Stimulated activated naive CD8-positive, alpha-beta T cell treated with anti-CD3 and anti-CD28 coated beads, Interleukin-15, Interleukin-2, amounts not matched to agents 100 ng/mL and 50 ng/mL, for 24 hours (primary cell): ENCODE measurements at regions not wholly inside any gene's neighbourhood (a gene's known extent, or its start where the extent isn't known, plus 50 kb on each side); places are given as distances from the start of the nearest gene placed in this dataset.

ENCODE experiments used
- H3K27ac Mint-ChIP-seq: one replicate; pipeline ENCODE4 v1.8.0; 2021; ENCODE audit warnings: mild to moderate bottlenecking, mixed read lengths
- H3K27me3 Mint-ChIP-seq: one replicate; pipeline ENCODE4 v1.8.0; 2021; ENCODE audit warnings: mixed read lengths
- H3K36me3 Mint-ChIP-seq: one replicate; pipeline ENCODE4 v1.8.0; 2021; ENCODE audit warnings: low read depth, mixed read lengths
- H3K4me1 Mint-ChIP-seq: one replicate; pipeline ENCODE4 v1.8.0; 2021; ENCODE audit warnings: low read depth, mixed read lengths
- H3K4me3 Mint-ChIP-seq: one replicate; pipeline ENCODE4 v1.8.0; 2021; ENCODE audit warnings: mild to moderate bottlenecking, mixed read lengths
- H3K9me3 Mint-ChIP-seq: one replicate; pipeline ENCODE4 v1.8.0; 2021; ENCODE audit warnings: mixed read lengths

DNA sequence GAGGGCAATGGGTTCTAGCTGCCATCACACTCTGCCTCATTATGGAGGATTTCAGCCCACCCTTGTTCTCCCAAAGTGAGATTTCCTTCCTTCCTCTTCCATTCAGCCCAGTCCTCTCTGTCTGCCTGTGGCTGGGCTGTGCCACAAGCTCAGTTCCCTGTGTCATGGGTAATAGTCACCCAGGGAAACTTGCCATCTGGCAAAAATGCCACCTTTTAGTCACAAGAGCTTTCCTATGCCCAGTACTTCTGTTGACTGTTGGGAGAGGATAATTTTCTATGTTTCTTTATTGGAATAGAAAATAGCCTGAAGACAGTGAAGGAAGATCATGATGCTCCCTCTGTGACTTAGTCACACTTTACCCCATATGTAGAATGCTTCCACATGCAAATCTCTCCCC, 71.4 kb downstream of the TLR4 start:
- Mint-ChIP-seq H3K27ac (no peak overlapping the region), H3K4me1 (peaks cover 5% of the 10 kb centered on the region), H3K36me3 (no peaks in the 10 kb centered on the region), H3K9me3 (no peaks in the 10 kb centered on the region), H3K27me3 (peaks cover 24% of the 10 kb centered on the region), H3K4me3 (no peak overlapping the region)

DNA sequence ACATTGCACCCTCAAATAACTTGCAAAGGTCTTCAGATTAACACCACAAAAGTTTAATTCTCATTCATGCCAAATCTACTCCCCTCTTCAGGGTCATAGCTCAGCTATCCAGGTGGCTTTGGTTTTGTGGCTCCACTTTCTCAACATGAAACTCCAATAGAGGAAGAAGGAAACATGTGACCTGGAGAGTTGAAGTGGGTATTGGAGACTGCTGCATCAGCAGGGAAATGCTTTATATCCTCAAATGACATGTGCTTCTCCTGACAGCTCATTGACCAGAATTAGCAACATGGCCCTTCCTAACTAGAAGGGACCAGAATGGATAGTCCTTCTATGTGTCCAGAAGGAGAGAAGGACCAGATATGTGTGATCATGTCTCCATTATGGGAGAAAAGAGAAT, 73.6 kb downstream of the TLR4 start:
- peaks cover 7% of the 10 kb centered on the region for H3K27me3 Mint-ChIP-seq
- H3K36me3 Mint-ChIP-seq, result no peaks in the 10 kb centered on the region
- no peak overlapping the region for H3K4me3 Mint-ChIP-seq
- no peaks in the 10 kb centered on the region for H3K9me3 Mint-ChIP-seq
- H3K4me1 Mint-ChIP-seq, result peaks cover 5% of the 10 kb centered on the region
- H3K27ac Mint-ChIP-seq, result no peak overlapping the region

DNA sequence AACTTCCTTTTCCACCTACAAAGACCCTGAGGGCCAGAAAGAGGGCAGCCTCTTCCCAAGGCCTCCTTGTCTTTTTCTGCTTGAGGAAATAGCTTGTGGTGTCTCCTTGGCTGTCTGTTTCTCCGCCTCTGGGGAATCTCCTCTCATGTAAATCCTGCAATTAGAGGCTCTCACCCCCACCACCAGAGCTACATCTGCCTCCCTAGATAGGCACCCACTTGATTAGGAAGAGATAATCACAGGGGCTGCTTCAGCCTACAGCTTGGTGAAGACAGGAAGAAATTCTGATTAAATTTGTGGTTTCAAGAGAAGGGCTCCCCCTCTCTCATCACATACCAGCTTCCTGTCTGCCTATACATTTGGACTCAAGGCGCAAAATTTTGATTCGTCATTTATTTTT, 75.6 kb downstream of the TLR4 start:
- Mint-ChIP-seq H3K27me3 (no peaks in the 10 kb centered on the region), H3K36me3 (no peaks in the 10 kb centered on the region), H3K4me1 (peaks cover 5% of the 10 kb centered on the region), H3K9me3 (no peaks in the 10 kb centered on the region), H3K4me3 (no peak overlapping the region), H3K27ac (no peak overlapping the region)

DNA sequence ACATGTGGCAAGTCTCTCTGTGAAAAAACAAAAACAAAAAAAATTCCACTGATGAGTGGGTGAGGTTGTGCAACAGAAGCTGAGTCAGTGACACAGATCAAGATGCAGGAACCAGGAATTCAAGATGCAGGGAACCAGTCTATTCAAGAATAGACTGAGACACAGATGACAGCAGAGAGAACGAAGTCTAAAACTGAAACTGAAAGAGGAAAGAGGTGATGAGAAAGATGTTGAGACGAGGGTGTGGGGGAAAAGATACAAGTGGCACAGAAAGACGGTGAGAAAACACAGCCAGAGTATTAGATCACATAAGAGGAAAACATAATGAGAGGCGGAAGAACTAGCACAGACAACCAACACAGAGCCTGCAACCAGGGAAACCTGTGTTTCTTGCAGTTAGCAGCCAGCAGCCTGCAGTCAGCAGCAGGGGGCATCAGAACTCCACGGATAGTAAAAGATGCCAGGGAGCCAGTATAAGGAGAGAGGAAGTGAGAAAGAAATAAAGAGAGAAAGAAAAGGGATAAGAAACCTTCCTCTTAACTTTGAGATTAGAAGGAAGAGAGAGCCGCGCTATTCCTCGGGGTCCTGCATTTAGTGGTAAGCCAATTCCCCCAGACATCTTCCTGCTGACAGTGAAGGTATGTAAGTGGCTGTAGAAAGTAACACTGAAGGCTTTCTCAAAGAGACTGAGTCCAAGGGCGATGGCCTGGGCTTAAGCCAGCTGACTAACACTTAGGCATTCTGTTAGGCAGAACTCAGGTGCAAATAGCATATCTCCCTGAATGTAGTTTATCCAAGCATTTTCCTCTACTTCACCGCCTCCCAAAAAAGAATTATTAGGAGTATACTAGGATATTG, 79.0 kb downstream of the TLR4 start:
- H3K36me3 Mint-ChIP-seq, result no peaks in the 10 kb centered on the region
- H3K27ac Mint-ChIP-seq, result no peak overlapping the region
- no peaks in the 10 kb centered on the region for H3K27me3 Mint-ChIP-seq
- no peaks in the 10 kb centered on the region for H3K9me3 Mint-ChIP-seq
- H3K4me3 Mint-ChIP-seq, result no peak overlapping the region
- peaks cover 5% of the 10 kb centered on the region for H3K4me1 Mint-ChIP-seq

DNA sequence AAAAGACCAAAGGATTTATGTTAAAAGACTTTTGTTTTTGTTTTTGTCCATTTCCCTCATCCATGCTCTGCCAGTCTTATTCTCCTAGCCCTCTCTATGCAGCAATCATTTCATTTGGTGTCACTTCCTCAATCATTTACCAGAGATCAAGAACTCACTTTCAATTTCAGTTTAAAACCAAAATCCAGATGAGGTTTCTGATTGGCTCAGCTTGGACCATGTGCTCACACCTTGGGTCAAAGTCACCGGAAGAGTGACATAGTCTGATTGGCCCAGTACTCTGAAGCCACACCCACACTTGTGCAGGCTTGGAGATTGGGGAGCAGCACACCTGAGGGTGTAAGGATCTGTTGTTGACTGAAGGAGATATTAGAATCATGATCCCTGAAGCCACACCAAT, 79.6 kb downstream of the TLR4 start:
- Mint-ChIP-seq H3K9me3 (no peaks in the 10 kb centered on the region), H3K4me1 (peaks cover 5% of the 10 kb centered on the region), H3K36me3 (no peaks in the 10 kb centered on the region), H3K4me3 (no peak overlapping the region), H3K27me3 (no peaks in the 10 kb centered on the region), H3K27ac (no peak overlapping the region)

DNA sequence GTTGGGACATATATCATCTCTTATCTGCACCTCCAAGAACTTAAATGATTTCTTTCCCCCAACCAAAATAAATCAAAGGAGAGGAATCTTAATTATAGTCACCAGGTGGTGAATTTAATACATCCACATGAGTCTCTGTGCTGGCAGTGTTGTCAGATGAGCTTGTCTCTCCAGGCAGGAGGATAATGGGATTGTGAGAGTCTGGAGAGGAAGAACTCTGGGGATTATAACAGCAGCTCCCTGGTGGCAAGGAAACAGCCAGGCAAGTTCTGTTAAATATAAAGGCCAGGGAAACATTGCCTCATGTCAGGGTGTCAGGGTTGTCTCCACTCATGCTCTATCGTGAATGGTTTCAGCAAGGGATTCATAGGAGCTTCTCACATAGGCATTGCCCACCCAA, 80.8 kb downstream of the TLR4 start:
- no peaks in the 10 kb centered on the region for H3K27me3 Mint-ChIP-seq
- H3K36me3 Mint-ChIP-seq, result no peaks in the 10 kb centered on the region
- H3K4me3 Mint-ChIP-seq, result no peak overlapping the region
- H3K9me3 Mint-ChIP-seq, result no peaks in the 10 kb centered on the region
- H3K27ac Mint-ChIP-seq, result no peak overlapping the region
- peaks cover 1% of the 10 kb centered on the region for H3K4me1 Mint-ChIP-seq

DNA sequence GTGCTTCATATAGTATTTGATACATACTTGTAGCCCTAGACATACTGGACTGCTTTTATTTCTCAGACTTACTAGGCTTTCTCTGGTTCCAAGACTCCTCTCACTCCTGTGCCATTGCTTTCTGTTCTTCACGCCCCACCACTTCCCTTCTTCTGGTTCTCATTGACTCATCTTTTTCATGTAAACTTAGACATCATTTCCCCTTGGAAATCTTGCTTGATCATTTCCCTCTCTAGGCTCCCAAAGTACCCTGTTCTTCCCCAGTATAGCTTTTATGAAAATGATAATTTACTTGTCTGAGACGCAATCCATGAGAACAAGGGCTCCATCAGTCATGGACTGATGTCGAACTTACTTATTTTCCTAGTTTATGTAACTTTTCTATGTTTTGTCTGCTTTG, 83.5 kb downstream of the TLR4 start:
- H3K9me3 Mint-ChIP-seq, result no peaks in the 10 kb centered on the region
- no peak overlapping the region for H3K27ac Mint-ChIP-seq
- H3K27me3 Mint-ChIP-seq, result peaks cover 2% of the 10 kb centered on the region
- no peaks in the 10 kb centered on the region for H3K4me1 Mint-ChIP-seq
- H3K4me3 Mint-ChIP-seq, result no peak overlapping the region
- no peaks in the 10 kb centered on the region for H3K36me3 Mint-ChIP-seq

DNA sequence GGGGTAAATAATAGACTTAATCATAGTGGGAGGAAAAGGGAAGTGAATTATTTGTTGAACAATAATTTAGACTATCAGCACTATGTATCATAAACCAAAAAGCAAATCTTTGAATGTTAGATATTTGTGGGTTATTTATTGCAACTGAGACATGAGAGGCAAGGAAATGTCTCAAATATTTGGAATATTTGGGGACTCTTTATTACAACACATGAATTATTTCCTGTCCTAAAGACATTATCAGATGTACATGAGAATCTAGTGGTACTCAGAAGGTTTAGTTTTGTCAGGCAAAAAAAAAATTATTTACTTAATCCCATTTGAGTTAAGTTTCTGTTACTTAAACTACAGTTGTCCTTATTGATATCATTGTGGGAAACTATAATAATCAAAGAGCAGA, 91.1 kb downstream of the TLR4 start:
- H3K9me3 Mint-ChIP-seq, result no peaks in the 10 kb centered on the region
- no peak overlapping the region for H3K4me3 Mint-ChIP-seq
- H3K36me3 Mint-ChIP-seq, result no peaks in the 10 kb centered on the region
- no peak overlapping the region for H3K27ac Mint-ChIP-seq
- peaks cover 39% of the 10 kb centered on the region for H3K27me3 Mint-ChIP-seq
- no peaks in the 10 kb centered on the region for H3K4me1 Mint-ChIP-seq

DNA sequence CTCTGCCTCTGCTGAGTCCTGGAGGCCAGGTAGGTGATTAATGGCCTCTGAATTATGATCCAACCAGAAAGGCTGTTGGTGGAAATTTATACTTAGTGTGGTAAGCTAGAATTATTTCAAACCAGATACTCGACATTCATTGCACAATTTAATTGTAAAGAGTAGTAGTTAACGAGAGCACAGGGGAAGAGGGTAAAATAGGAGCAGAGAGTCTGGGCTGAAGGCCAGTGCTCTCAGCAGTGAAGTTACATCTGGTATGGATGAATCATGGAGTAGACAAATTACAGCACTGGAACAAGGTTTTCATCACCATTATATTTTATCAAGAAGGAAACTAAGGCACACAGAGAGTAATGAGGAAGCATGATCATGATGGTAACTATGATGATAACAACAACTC, 92.5 kb downstream of the TLR4 start:
- H3K4me1 Mint-ChIP-seq, result no peaks in the 10 kb centered on the region
- no peak overlapping the region for H3K4me3 Mint-ChIP-seq
- H3K27ac Mint-ChIP-seq, result no peak overlapping the region
- no peaks in the 10 kb centered on the region for H3K36me3 Mint-ChIP-seq
- peaks cover 44% of the 10 kb centered on the region for H3K27me3 Mint-ChIP-seq
- H3K9me3 Mint-ChIP-seq, result no peaks in the 10 kb centered on the region

DNA sequence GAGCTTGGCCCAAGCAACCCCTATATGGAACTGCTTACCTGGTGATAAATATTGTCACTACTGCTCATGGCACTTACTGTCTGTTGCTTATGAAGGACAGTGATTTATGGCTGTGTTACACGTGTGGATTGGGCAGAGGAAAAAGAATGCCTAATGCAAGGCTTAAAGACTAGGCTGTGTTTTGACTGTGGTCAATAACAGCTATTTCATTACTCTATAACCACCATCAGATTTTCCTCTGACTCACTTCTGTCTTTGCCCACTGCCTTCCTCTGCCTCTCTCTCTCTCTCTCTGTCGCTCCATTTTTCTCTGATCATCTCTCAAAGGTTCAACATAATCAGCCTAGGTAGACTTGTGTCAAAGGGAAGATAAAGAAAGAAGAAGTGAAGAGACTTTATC, 96.2 kb downstream of the TLR4 start:
- no peaks in the 10 kb centered on the region for H3K4me1 Mint-ChIP-seq
- no peaks in the 10 kb centered on the region for H3K9me3 Mint-ChIP-seq
- H3K27ac Mint-ChIP-seq, result no peak overlapping the region
- peaks cover 48% of the 10 kb centered on the region for H3K27me3 Mint-ChIP-seq
- H3K4me3 Mint-ChIP-seq, result no peak overlapping the region
- no peaks in the 10 kb centered on the region for H3K36me3 Mint-ChIP-seq

DNA sequence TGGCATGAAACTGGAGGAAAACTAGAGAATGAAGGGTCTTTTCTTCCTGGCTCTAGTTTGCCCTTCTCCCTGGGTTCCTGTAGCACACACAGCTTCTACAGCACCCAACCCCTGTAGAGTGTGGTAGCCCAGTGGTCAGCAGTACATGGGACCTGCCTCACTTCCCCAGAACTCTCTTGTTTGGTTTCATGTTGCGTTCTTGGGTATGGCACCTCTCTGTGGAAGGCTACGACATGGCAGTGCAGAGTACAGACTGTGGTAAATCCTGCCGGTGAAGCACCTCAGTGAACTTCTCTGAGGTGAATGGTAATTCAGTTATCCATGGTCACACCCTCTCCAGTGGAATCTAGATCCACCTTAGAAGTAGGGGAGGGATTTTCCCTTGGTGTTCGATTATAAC, 105.5 kb downstream of the TLR4 start:
- Mint-ChIP-seq H3K4me1 (peaks cover 4% of the 10 kb centered on the region), H3K9me3 (no peaks in the 10 kb centered on the region), H3K27me3 (peaks cover 51% of the 10 kb centered on the region), H3K36me3 (no peaks in the 10 kb centered on the region), H3K27ac (no peak overlapping the region), H3K4me3 (no peak overlapping the region)

DNA sequence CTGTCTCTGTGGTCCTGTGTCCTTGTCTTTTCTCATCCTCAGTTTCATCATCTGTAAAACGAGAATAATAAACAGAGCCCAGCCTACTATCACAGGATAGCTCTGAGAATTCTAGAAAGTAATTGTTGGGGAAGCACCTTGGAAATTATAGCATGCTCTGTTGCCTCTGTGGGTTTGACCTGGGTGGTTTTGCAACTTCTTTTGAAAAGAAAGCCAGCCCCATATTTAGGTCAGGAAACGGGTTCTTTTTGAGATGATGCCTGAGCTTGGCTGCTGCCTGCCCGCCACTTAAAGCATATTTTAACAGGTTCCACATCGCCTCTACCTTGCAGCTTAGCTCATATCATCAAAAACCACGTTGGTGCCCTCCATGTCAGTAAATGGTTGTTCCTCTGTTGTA, 111.1 kb downstream of the TLR4 start:
- H3K4me3 Mint-ChIP-seq, result no peak overlapping the region
- H3K27me3 Mint-ChIP-seq, result peaks cover 45% of the 10 kb centered on the region
- no peak overlapping the region for H3K27ac Mint-ChIP-seq
- H3K36me3 Mint-ChIP-seq, result no peaks in the 10 kb centered on the region
- H3K4me1 Mint-ChIP-seq, result peaks cover 17% of the 10 kb centered on the region
- H3K9me3 Mint-ChIP-seq, result no peaks in the 10 kb centered on the region

DNA sequence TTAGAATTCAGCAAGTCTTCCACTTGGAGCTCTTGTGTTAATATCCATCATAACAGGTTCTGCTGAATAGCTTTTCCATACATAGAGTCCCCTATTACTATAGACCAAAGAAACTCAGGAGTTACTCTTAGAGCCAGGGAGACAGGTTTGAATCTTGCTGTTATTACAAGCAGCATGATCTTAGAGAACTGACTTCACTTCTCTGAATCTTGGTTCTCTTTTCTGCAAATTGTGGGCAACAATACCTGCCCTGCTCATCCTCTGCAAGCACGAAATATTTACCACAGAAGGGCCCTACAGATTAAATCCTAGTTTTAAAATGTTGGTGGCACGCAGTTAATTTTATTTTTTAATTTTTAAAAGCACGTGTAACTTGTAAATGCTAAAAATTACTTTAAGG, 111.7 kb downstream of the TLR4 start:
- peaks cover 17% of the 10 kb centered on the region for H3K4me1 Mint-ChIP-seq
- H3K4me3 Mint-ChIP-seq, result no peak overlapping the region
- H3K9me3 Mint-ChIP-seq, result no peaks in the 10 kb centered on the region
- H3K27ac Mint-ChIP-seq, result no peak overlapping the region
- no peaks in the 10 kb centered on the region for H3K36me3 Mint-ChIP-seq
- peaks cover 45% of the 10 kb centered on the region for H3K27me3 Mint-ChIP-seq

DNA sequence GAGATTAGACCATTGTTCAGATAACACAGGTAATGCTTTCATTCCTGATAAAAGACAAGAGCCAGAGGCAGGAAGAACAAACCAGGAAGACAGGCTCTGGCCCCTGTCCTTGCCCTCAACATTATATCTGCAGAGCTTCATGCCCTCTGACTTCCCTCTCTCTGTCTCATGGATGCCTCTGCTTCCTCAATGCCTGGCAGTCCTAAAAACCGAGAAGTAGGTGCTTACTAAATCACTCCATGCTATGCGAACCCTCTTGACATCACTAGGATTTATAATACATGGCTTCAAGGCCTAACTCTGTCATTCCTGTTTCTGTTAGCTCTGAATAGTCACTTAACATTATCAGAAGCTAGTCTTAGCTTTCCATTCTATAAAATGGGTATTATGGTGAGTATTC, 117.8 kb downstream of the TLR4 start:
- H3K27ac Mint-ChIP-seq, result no peak overlapping the region
- peaks cover 24% of the 10 kb centered on the region for H3K4me1 Mint-ChIP-seq
- H3K36me3 Mint-ChIP-seq, result no peaks in the 10 kb centered on the region
- H3K27me3 Mint-ChIP-seq, result peaks cover 69% of the 10 kb centered on the region
- H3K4me3 Mint-ChIP-seq, result no peak overlapping the region
- peaks cover 4% of the 10 kb centered on the region for H3K9me3 Mint-ChIP-seq

DNA sequence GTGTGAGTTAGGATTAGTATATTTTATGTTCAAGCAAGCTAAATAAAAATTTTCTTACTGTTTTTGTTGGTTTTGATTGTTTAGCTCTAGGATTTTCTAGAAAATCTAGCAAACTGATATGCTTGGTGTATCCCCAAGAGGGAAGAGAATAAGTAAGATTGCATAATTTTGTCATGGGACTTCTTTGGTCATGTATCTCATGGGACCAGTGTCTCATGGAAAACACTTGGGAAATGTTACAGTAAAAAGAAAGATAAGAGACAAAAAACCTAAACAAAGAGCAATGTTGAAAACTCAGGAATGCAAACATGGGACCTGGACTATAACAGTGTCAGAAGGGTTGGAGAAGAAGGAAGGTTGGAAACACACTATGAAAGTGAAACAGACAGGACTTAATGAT, 119.4 kb downstream of the TLR4 start:
- H3K27ac Mint-ChIP-seq, result no peak overlapping the region
- peaks cover 4% of the 10 kb centered on the region for H3K9me3 Mint-ChIP-seq
- H3K4me3 Mint-ChIP-seq, result no peak overlapping the region
- no peaks in the 10 kb centered on the region for H3K36me3 Mint-ChIP-seq
- H3K4me1 Mint-ChIP-seq, result peaks cover 30% of the 10 kb centered on the region
- peaks cover 65% of the 10 kb centered on the region for H3K27me3 Mint-ChIP-seq
